ENCODE measurements at regions not wholly inside any gene's neighbourhood (a gene's known extent, or its start where the extent isn't known, plus 50 kb on each side); places are given as distances from the start of the nearest gene placed in this dataset.

- Mint-ChIP-seq H3K27ac (ENCODE audit: low read depth) (no peak overlapping the region), H3K9me3 (no peaks in the 10 kb centered on the region), H3K4me3 (no peak overlapping the region), H3K36me3 (ENCODE audit: insufficient read depth) (no peaks in the 10 kb centered on the region), H3K27me3 (peaks cover 23% of the 10 kb centered on the region), H3K4me1 (no peaks in the 10 kb centered on the region)
- no peak for ATAC-seq (replicated peaks; ENCODE audit: extremely low read depth, poor library complexity, severe bottlenecking)
- DNase-seq (ENCODE audit: low spot score in 2 of 2) = no peak
These were observed 54.0 kb upstream of the IPO9 start for GRCh38 chr1:201774983-201775344.

- DNase-seq (ENCODE audit: low spot score in 2 of 2) (no peak), ATAC-seq (replicated peaks; ENCODE audit: extremely low read depth, poor library complexity, severe bottlenecking) (no peak)
- Mint-ChIP-seq H3K4me3 (no peak overlapping the region), H3K36me3 (ENCODE audit: insufficient read depth) (no peaks in the 10 kb centered on the region), H3K4me1 (no peaks in the 10 kb centered on the region), H3K9me3 (no peaks in the 10 kb centered on the region), H3K27ac (ENCODE audit: low read depth) (no peak overlapping the region), H3K27me3 (peaks cover 19% of the 10 kb centered on the region)
These were observed 53.6 kb upstream of the IPO9 start for GRCh38 chr1:201775380-201775779.

GRCh38 chr1:201778279-201779065 lies 50.5 kb upstream of the IPO9 start:
- Mint-ChIP-seq H3K27me3 (peaks cover 17% of the 10 kb centered on the region), H3K4me3 (no peak overlapping the region), H3K36me3 (ENCODE audit: insufficient read depth) (peaks cover 2% of the 10 kb centered on the region), H3K9me3 (no peaks in the 10 kb centered on the region), H3K4me1 (no peaks in the 10 kb centered on the region), H3K27ac (ENCODE audit: low read depth) (no peak overlapping the region)
- DNase-seq (ENCODE audit: low spot score in 2 of 2) (no peak), ATAC-seq (replicated peaks; ENCODE audit: extremely low read depth, poor library complexity, severe bottlenecking) (no peak)

All from central memory CD8-positive, alpha-beta T cell (primary cell).